GM19455 (cell line): ENCODE measurements at regions not wholly inside any gene's neighbourhood (a gene's known extent, or its start where the extent isn't known, plus 50 kb on each side); places are given as distances from the start of the nearest gene placed in this dataset.

Experiments used
- ATAC-seq: cut with Tn5 transposase; IDR thresholded peaks from one replicate; pipeline ENCODE4 v1.9.1; 2021; ENCODE audit not compliant: unreplicated experiment

GRCh38 chr4:184310881-184311709, 93.4 kb upstream of the ENPP6 start:
- no peak for ATAC-seq

- no peak for ATAC-seq
These were observed 92.5 kb upstream of the ENPP6 start for GRCh38 chr4:184310171-184310567.

- no peak for ATAC-seq
These were observed 91.8 kb upstream of the ENPP6 start for GRCh38 chr4:184309241-184310170.

GRCh38 chr4:184306949-184307348, 89.3 kb upstream of the ENPP6 start:
- no peak for ATAC-seq

- ATAC-seq: no peak
These were observed 88.8 kb upstream of the ENPP6 start for GRCh38 chr4:184306470-184306869.

- ATAC-seq: no peak
These were observed 83.1 kb upstream of the ENPP6 start for GRCh38 chr4:184300816-184301215.

GRCh38 chr4:184298254-184298653, 80.6 kb upstream of the ENPP6 start:
- no peak for ATAC-seq

- ATAC-seq: no peak
These were observed 77.5 kb upstream of the ENPP6 start for GRCh38 chr4:184295206-184295605.

- ATAC-seq: no peak
These were observed 77.0 kb upstream of the ENPP6 start for GRCh38 chr4:184294606-184295133.

- ATAC-seq: no peak
These were observed 75.9 kb upstream of the ENPP6 start for GRCh38 chr4:184293552-184293951.

- no peak for ATAC-seq
These were observed 75.2 kb upstream of the ENPP6 start for GRCh38 chr4:184292877-184293276.

- no peak for ATAC-seq
These were observed 74.8 kb upstream of the ENPP6 start for GRCh38 chr4:184292465-184292867.

GRCh38 chr4:184289179-184289535, 71.5 kb upstream of the ENPP6 start:
- no peak for ATAC-seq

- ATAC-seq: peak; percentile 58
These were observed 70.9 kb upstream of the ENPP6 start for GRCh38 chr4:184288451-184289178.

GRCh38 chr4:184287697-184288255, 70.1 kb upstream of the ENPP6 start:
- ATAC-seq: no peak

- ATAC-seq: no peak
These were observed 68.7 kb upstream of the ENPP6 start for GRCh38 chr4:184286358-184286757.

- ATAC-seq: no peak
These were observed 67.1 kb upstream of the ENPP6 start for GRCh38 chr4:184284742-184285141.

GRCh38 chr4:184284336-184284690, 66.6 kb upstream of the ENPP6 start:
- ATAC-seq: no peak

GRCh38 chr4:184283659-184284335, 66.1 kb upstream of the ENPP6 start:
- peak; percentile 0 for ATAC-seq

- ATAC-seq: peak; percentile 58
These were observed 65.4 kb upstream of the ENPP6 start for GRCh38 chr4:184282895-184283654.
